ENCODE measurements at regions not wholly inside any gene's neighbourhood (a gene's known extent, or its start where the extent isn't known, plus 50 kb on each side); places are given as distances from the start of the nearest gene placed in this dataset.

- Histone ChIP-seq H3K36me3 (ENCODE audit: control insufficient read depth, insufficient read depth, low read length) (no peaks in the 10 kb centered on the region), H3K27me3 (replicated peaks; ENCODE audit: control insufficient read depth, insufficient read depth, low read length) (no peaks in the 10 kb centered on the region), H3K4me3 (replicated peaks; ENCODE audit: low read depth, low read length) (no peak overlapping the region)
- TF ChIP-seq CTCF (IDR thresholded peaks at IDR 0.05; ENCODE audit: insufficient read depth, low read length, poor library complexity, severe bottlenecking): no peak
- DNase-seq (ENCODE audit: extremely low read depth, insufficient read length): no peak
Observed at GRCh38 chr1:70856201-70856600, 191.4 kb downstream of the PTGER3 start.

- no peak overlapping the region for H3K4me3 ChIP-seq (replicated peaks; ENCODE audit: low read depth, low read length)
- no peak for TF ChIP-seq CTCF (IDR thresholded peaks at IDR 0.05; ENCODE audit: insufficient read depth, low read length, poor library complexity, severe bottlenecking)
- no peak for DNase-seq (ENCODE audit: extremely low read depth, insufficient read length)
- no peaks in the 10 kb centered on the region for H3K27me3 ChIP-seq (replicated peaks; ENCODE audit: control insufficient read depth, insufficient read depth, low read length)
- no peaks in the 10 kb centered on the region for H3K36me3 ChIP-seq (ENCODE audit: control insufficient read depth, insufficient read depth, low read length)
Observed at GRCh38 chr1:70863239-70863638, 184.4 kb downstream of the PTGER3 start.

- H3K27me3 ChIP-seq (replicated peaks; ENCODE audit: control insufficient read depth, insufficient read depth, low read length): no peaks in the 10 kb centered on the region
- no peaks in the 10 kb centered on the region for H3K36me3 ChIP-seq (ENCODE audit: control insufficient read depth, insufficient read depth, low read length)
- no peak overlapping the region for H3K4me3 ChIP-seq (replicated peaks; ENCODE audit: low read depth, low read length)
- no peak for TF ChIP-seq CTCF (IDR thresholded peaks at IDR 0.05; ENCODE audit: insufficient read depth, low read length, poor library complexity, severe bottlenecking)
- no peak for DNase-seq (ENCODE audit: extremely low read depth, insufficient read length)
Observed at GRCh38 chr1:70864302-70864701, 183.3 kb downstream of the PTGER3 start.

- Histone ChIP-seq H3K4me3 (replicated peaks; ENCODE audit: low read depth, low read length) (no peak overlapping the region), H3K36me3 (ENCODE audit: control insufficient read depth, insufficient read depth, low read length) (no peaks in the 10 kb centered on the region), H3K27me3 (replicated peaks; ENCODE audit: control insufficient read depth, insufficient read depth, low read length) (no peaks in the 10 kb centered on the region)
- no peak for DNase-seq (ENCODE audit: extremely low read depth, insufficient read length)
- no peak for TF ChIP-seq CTCF (IDR thresholded peaks at IDR 0.05; ENCODE audit: insufficient read depth, low read length, poor library complexity, severe bottlenecking)
Observed at GRCh38 chr1:70866542-70867264, 180.9 kb downstream of the PTGER3 start.

- H3K27me3 ChIP-seq (replicated peaks; ENCODE audit: control insufficient read depth, insufficient read depth, low read length): no peaks in the 10 kb centered on the region; the same call in 1 of the 2 replicates
- no peak overlapping the region for H3K4me3 ChIP-seq (replicated peaks; ENCODE audit: low read depth, low read length)
Observed at GRCh38 chr1:70871790-70872189, 175.8 kb downstream of the PTGER3 start.

More at GRCh38 chr1:70871790-70872189, 175.8 kb downstream of the PTGER3 start:
- no peaks in the 10 kb centered on the region for H3K36me3 ChIP-seq (ENCODE audit: control insufficient read depth, insufficient read depth, low read length)
- no peak for TF ChIP-seq CTCF (IDR thresholded peaks at IDR 0.05; ENCODE audit: insufficient read depth, low read length, poor library complexity, severe bottlenecking)
- no peak for DNase-seq (ENCODE audit: extremely low read depth, insufficient read length)
